IMR-90 (cell line): ENCODE measurements at regions not wholly inside any gene's neighbourhood (a gene's known extent, or its start where the extent isn't known, plus 50 kb on each side); places are given as distances from the start of the nearest gene placed in this dataset.

Experiments
- ATAC-seq: fragments of 200-7000 bp; cut with Tn5 transposase; 2 replicates; pipeline ENCODE4 v1.9.1; 2020; ENCODE audit warnings: low read depth, mild to moderate bottlenecking, moderate library complexity
- BruUV-seq: library from RNA; stranded (reverse); fragments of 400-500 nt; replicated peaks from 2 replicates; lab custom pipeline; 2021; lab: Mats Ljungman, UMichigan
- CTCF ChIA-PET: fragments of 300-600 bp; formaldehyde crosslinking; extraction: SDS; loops from one replicate; lab custom pipeline; 2021; ENCODE audit warnings: antibody characterized with exemption; lab: Yijun Ruan, JAX
- POLR2A ChIA-PET: fragments of 300-600 bp; sonication (Branson Sonifier 250); formaldehyde crosslinking; loops from one replicate; lab custom pipeline; 2022; ENCODE audit warnings: antibody characterized with exemption; ENCODE audit not compliant: unreplicated experiment; lab: Charles Lee
- DNase-seq: peaks from one replicate; pipeline ENCODE4 v3.0.0; 2013
- H2AFZ ChIP-seq: replicated peaks from 2 replicates; pipeline ENCODE3; 2013; ENCODE audit warnings: low read length, mild to moderate bottlenecking; ENCODE audit not compliant: poor library complexity
- H2AK5ac ChIP-seq: 2 replicates; pipeline ENCODE4 v1.6.1; 2013; ENCODE audit warnings: low read depth, low read length, inconsistent platforms
- H2AK9ac ChIP-seq: replicated peaks from 2 replicates; pipeline ENCODE3; 2013; ENCODE audit warnings: mild to moderate bottlenecking, low read depth, low read length, moderate library complexity; ENCODE audit not compliant: poor library complexity
- H2BK120ac ChIP-seq: 2 replicates; pipeline ENCODE4 v1.6.1; 2013; ENCODE audit warnings: low read depth, low read length, inconsistent platforms
- H2BK15ac ChIP-seq: 3 replicates; pipeline ENCODE4 v1.6.1; 2013; ENCODE audit warnings: low read depth, low read length, inconsistent platforms
- H2BK20ac ChIP-seq: 2 replicates; pipeline ENCODE4 v1.6.1; 2013; ENCODE audit warnings: low read depth, mild to moderate bottlenecking, inconsistent platforms, low read length, moderate library complexity
- H2BK5ac ChIP-seq: 2 replicates; pipeline ENCODE4 v1.6.1; 2013; ENCODE audit warnings: mild to moderate bottlenecking, low read depth, low read length, inconsistent platforms; ENCODE audit not compliant: poor library complexity, severe bottlenecking
- H3K14ac ChIP-seq: replicated peaks from 2 replicates; pipeline ENCODE4 v1.6.1; 2013; ENCODE audit warnings: low read depth, low read length, inconsistent platforms
- H3K18ac ChIP-seq: 2 replicates; pipeline ENCODE4 v1.6.1; 2013; ENCODE audit warnings: low read depth, low read length, control low read depth
- H3K23ac ChIP-seq: 2 replicates; pipeline ENCODE4 v1.6.1; 2013; ENCODE audit warnings: low read depth, low read length, inconsistent platforms
- H3K27ac ChIP-seq: 2 replicates; pipeline ENCODE4 v1.5.1; 2013; ENCODE audit warnings: mild to moderate bottlenecking, control low read depth, low read length; ENCODE audit not compliant: insufficient read depth
- H3K27me3 ChIP-seq: 2 replicates; pipeline ENCODE4 v1.6.1; 2013; ENCODE audit warnings: low read length; ENCODE audit not compliant: control insufficient read depth, insufficient read depth
- H3K36me3 ChIP-seq: 2 replicates; pipeline ENCODE4 v1.6.1; 2013; ENCODE audit warnings: low read length, mixed read lengths; ENCODE audit not compliant: control insufficient read depth, insufficient read depth
- H3K4ac ChIP-seq: 2 replicates; pipeline ENCODE4 v1.6.1; 2013; ENCODE audit warnings: low read depth, low read length, inconsistent platforms
- H3K4me1 ChIP-seq: 2 replicates; pipeline ENCODE4 v1.6.1; 2013; ENCODE audit warnings: low read length, mixed read lengths; ENCODE audit not compliant: control insufficient read depth, insufficient read depth
- H3K4me2 ChIP-seq: 2 replicates; pipeline ENCODE4 v1.6.1; 2013; ENCODE audit warnings: low read depth, mild to moderate bottlenecking, control low read depth, low read length, moderate library complexity
- H3K4me3 ChIP-seq: 2 replicates; pipeline ENCODE4 v1.5.1; 2013; ENCODE audit warnings: low read depth, mild to moderate bottlenecking, control low read depth, low read length, moderate library complexity; ENCODE audit not compliant: insufficient read depth
- H3K56ac ChIP-seq: 2 replicates; pipeline ENCODE4 v1.6.1; 2013; ENCODE audit warnings: low read length, inconsistent platforms; ENCODE audit not compliant: insufficient read depth; ENCODE audit errors: extremely low read depth
- H3K79me1 ChIP-seq, 2 experiments: 2 replicates each; pipeline ENCODE4 v1.6.1; 2013; ENCODE audit warnings: low read length in 2 of 2, inconsistent platforms in 1 of 2, low read depth in 1 of 2
- H3K9ac ChIP-seq: 2 replicates; pipeline ENCODE4 v1.6.1; 2013; ENCODE audit warnings: low read depth, low read length, control low read depth
- H3K9me1 ChIP-seq: 2 replicates; pipeline ENCODE4 v1.6.1; 2013; ENCODE audit warnings: low read length, inconsistent platforms; ENCODE audit not compliant: insufficient read depth
- H3K9me3 ChIP-seq: 2 replicates; pipeline ENCODE4 v1.6.1; 2013; ENCODE audit warnings: low read length; ENCODE audit not compliant: control insufficient read depth, insufficient read depth
- H4K20me1 ChIP-seq: 2 replicates; pipeline ENCODE4 v1.6.1; 2013; ENCODE audit warnings: low read length, inconsistent platforms; ENCODE audit not compliant: insufficient read depth
- H4K5ac ChIP-seq: 2 replicates; pipeline ENCODE4 v1.6.1; 2013; ENCODE audit warnings: mild to moderate bottlenecking, low read depth, low read length, control low read depth
- H4K8ac ChIP-seq, 2 experiments: 2 replicates each; pipeline ENCODE4 v1.6.1; 2013; ENCODE audit warnings: low read depth in 2 of 2, low read length in 2 of 2, control low read depth in 1 of 2, inconsistent platforms in 1 of 2
- H4K91ac ChIP-seq: 2 replicates; pipeline ENCODE4 v1.6.1; 2013; ENCODE audit warnings: low read depth, low read length, inconsistent platforms; ENCODE audit not compliant: insufficient read depth
- BHLHE40 ChIP-seq: fragments of 150-350 bp; IDR thresholded peaks from 2 replicates; pipeline ENCODE4 v1.6.1; 2016; ENCODE audit warnings: mild to moderate bottlenecking, low read depth, low read length
- MAFK ChIP-seq: IDR thresholded peaks from 2 replicates; pipeline ENCODE4 v1.6.1; 2012; ENCODE audit warnings: low read depth, low read length, improper control_type of control experiment
- NFE2L2 ChIP-seq: fragments of 150-350 bp; IDR thresholded peaks from 2 replicates; pipeline ENCODE4 v1.6.1; 2016; ENCODE audit warnings: low read depth, mild to moderate bottlenecking, low read length
- RAD21 ChIP-seq: IDR thresholded peaks from 2 replicates; pipeline ENCODE4 v1.6.1; 2012; ENCODE audit warnings: low read length, improper control_type of control experiment
- RFX5 ChIP-seq: IDR thresholded peaks from 2 replicates; pipeline ENCODE4 v1.8.0; 2012; ENCODE audit warnings: low read depth, mild to moderate bottlenecking, low read length, moderate library complexity
- SMC3 ChIP-seq: fragments of 150-350 bp; IDR thresholded peaks from 2 replicates; pipeline ENCODE4 v1.6.1; 2016; ENCODE audit warnings: low read depth, mild to moderate bottlenecking, antibody characterized with exemption, low read length, moderate library complexity
- WGBS, 2 experiments: methylation state at CpG; one replicate each; pipeline versions ENCODE4 v1.1.5 to v1.1.7; 2013; ENCODE audit warnings: missing lambda C conversion rate in 2 of 2; ENCODE audit not compliant: insufficient read length in 1 of 2; ENCODE audit errors: extremely low coverage in 2 of 2; 5-methylcytosine and 5-hydroxymethylcytosine counted together
- dilution Hi-C: fragments of 300-500 bp; cut with HindIII; formaldehyde crosslinking; loops from one replicate; pipeline ENCODE4 v1.14.3; 2018; ENCODE audit warnings: low sequenced_read_pairs; ENCODE audit not compliant: unreplicated experiment
- in situ Hi-C: fragments of 300-500 bp; cut with MboI; formaldehyde crosslinking; loops from 3 replicates; pipeline ENCODE4 v1.14.3; 2019; ENCODE audit warnings: low sequenced_read_pairs, inconsistent platforms, mixed read lengths
- intact Hi-C: fragments of 100-400 bp; cut with micrococcal nuclease; formaldehyde crosslinking; loops from 2 replicates; pipeline ENCODE4 v1.10.0; 2022

DNA sequence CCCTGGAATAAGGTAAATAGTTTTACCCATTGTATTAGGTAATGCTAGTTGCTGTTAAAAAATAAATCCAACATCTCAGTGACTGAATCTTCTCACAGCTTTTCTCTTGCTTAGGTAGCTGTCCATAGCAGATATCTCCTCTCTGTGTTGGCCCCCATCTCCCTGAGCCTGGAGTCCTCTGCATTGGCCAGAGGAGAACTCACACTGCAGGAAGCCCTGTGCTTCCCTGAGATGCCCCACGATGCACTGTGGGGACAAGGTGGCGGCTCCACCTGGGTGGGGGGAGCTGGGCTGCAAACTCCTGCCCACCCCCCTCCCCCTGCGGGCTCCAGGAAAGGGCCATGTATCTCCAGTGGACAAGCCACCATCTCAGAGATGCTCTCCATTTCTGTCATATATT, 80.4 kb upstream of the SALL3 start:
- H4K8ac ChIP-seq, result no peak overlapping the region
- ATAC-seq, result no peak
- H3K56ac ChIP-seq, result no peak overlapping the region
- H3K79me1 ChIP-seq, result no peaks in the 10 kb centered on the region
- in situ Hi-C loops, result no loop called here
- BruUV-seq, result no TSS peak
- H3K9ac ChIP-seq, result no peak overlapping the region
- no CpG with 5 or more reads among the region's 3 CpGs for WGBS, 2 experiments
- TF ChIP-seq RAD21, result no peak
- no peak for TF ChIP-seq NFE2L2
- no peak for TF ChIP-seq BHLHE40
- TF ChIP-seq MAFK, result no peak
- TF ChIP-seq RFX5, result no peak
- no peak for TF ChIP-seq SMC3
- H3K23ac ChIP-seq, result no peak overlapping the region
- H3K9me1 ChIP-seq, result no peaks in the 10 kb centered on the region
- H2BK5ac ChIP-seq, result no peak overlapping the region
- CTCF ChIA-PET, result no interaction called here
- no peak overlapping the region for H2BK120ac ChIP-seq
- no peak overlapping the region for H2AFZ ChIP-seq
- H3K9me3 ChIP-seq, result peaks cover 67% of the 10 kb centered on the region
- H3K27ac ChIP-seq, result no peak overlapping the region
- dilution Hi-C loops, result no loop called here
- no peak overlapping the region for H2AK5ac ChIP-seq
- POLR2A ChIA-PET, result no interaction called here
- no peaks in the 10 kb centered on the region for H3K27me3 ChIP-seq
- H4K20me1 ChIP-seq, result no peaks in the 10 kb centered on the region
- DNase-seq, result no peak
- no peak overlapping the region for H2BK20ac ChIP-seq
- H3K4me2 ChIP-seq, result no peak overlapping the region
- no peaks in the 10 kb centered on the region for H3K36me3 ChIP-seq
- no peak overlapping the region for H3K4me3 ChIP-seq
- H3K4me1 ChIP-seq, result no peaks in the 10 kb centered on the region
- H4K91ac ChIP-seq, result no peak overlapping the region
- no peak overlapping the region for H2AK9ac ChIP-seq
- no peak overlapping the region for H3K18ac ChIP-seq
- intact Hi-C loops, result no loop called here
- no peak overlapping the region for H2BK15ac ChIP-seq
- H3K14ac ChIP-seq, result no peak overlapping the region
- no peak overlapping the region for H3K4ac ChIP-seq
- no peak overlapping the region for H4K5ac ChIP-seq
